H9 (cell line): ENCODE measurements at regions not wholly inside any gene's neighbourhood (a gene's known extent, or its start where the extent isn't known, plus 50 kb on each side); places are given as distances from the start of the nearest gene placed in this dataset.

Experiments used
- DNase-seq: peaks from one replicate; pipeline ENCODE4 v3.0.0-alpha.2; 2017
- H2AFZ ChIP-seq: one replicate; pipeline ENCODE4 v1.6.1; 2013; ENCODE audit warnings: mild to moderate bottlenecking, low read length, control low read depth, moderate library complexity
- H2AK5ac ChIP-seq: 2 replicates; pipeline ENCODE4 v1.6.1; 2013; ENCODE audit warnings: low read length, control low read depth, mixed read lengths; ENCODE audit not compliant: insufficient read length
- H2BK120ac ChIP-seq: one replicate; pipeline ENCODE4 v1.6.1; 2013; ENCODE audit warnings: low read depth, mild to moderate bottlenecking, low read length, control low read depth, inconsistent platforms; ENCODE audit not compliant: poor library complexity, severe bottlenecking
- H2BK12ac ChIP-seq: 2 replicates; pipeline ENCODE4 v1.6.1; 2013; ENCODE audit warnings: low read length, control low read depth, mixed read lengths, low read depth; ENCODE audit not compliant: insufficient read length
- H2BK15ac ChIP-seq: 2 replicates; pipeline ENCODE4 v1.6.1; 2013; ENCODE audit warnings: low read depth, low read length, control low read depth
- H2BK20ac ChIP-seq: one replicate; pipeline ENCODE4 v1.6.1; 2013; ENCODE audit warnings: low read depth, mild to moderate bottlenecking, low read length, control low read depth, inconsistent platforms; ENCODE audit not compliant: poor library complexity, severe bottlenecking
- H2BK5ac ChIP-seq: 2 replicates; pipeline ENCODE4 v1.6.1; 2013; ENCODE audit warnings: low read length, control low read depth, mixed read lengths; ENCODE audit not compliant: insufficient read length
- H3K14ac ChIP-seq: 2 replicates; pipeline ENCODE4 v1.6.1; 2013; ENCODE audit warnings: low read length, control low read depth; ENCODE audit not compliant: insufficient read depth
- H3K18ac ChIP-seq: 2 replicates; pipeline ENCODE4 v1.6.1; 2013; ENCODE audit warnings: low read depth, mild to moderate bottlenecking, mixed read lengths, low read length, control low read depth; ENCODE audit not compliant: insufficient read length
- H3K23ac ChIP-seq: 2 replicates; pipeline ENCODE4 v1.6.1; 2013; ENCODE audit warnings: low read length, control low read depth, mixed read lengths, low read depth; ENCODE audit not compliant: insufficient read length
- H3K23me2 ChIP-seq: 2 replicates; pipeline ENCODE4 v1.6.1; 2013; ENCODE audit warnings: low read depth, mild to moderate bottlenecking, mixed read lengths, low read length, control low read depth; ENCODE audit not compliant: insufficient read length, poor library complexity, severe bottlenecking
- H3K27ac ChIP-seq: 2 replicates; pipeline ENCODE4 v1.5.1; 2013; ENCODE audit warnings: low read length, control low read depth, mixed read lengths, low read depth; ENCODE audit not compliant: insufficient read length
- H3K27me3 ChIP-seq: 2 replicates; pipeline ENCODE4 v1.6.1; 2013; ENCODE audit warnings: low read length, control low read depth, inconsistent platforms; ENCODE audit not compliant: insufficient read depth
- H3K4ac ChIP-seq: 2 replicates; pipeline ENCODE4 v1.6.1; 2013; ENCODE audit warnings: low read depth, mild to moderate bottlenecking, control low read depth, inconsistent platforms, low read length, moderate library complexity
- H3K4me1 ChIP-seq: 2 replicates; pipeline ENCODE4 v1.6.1; 2013; ENCODE audit warnings: low read length, control low read depth, inconsistent platforms; ENCODE audit not compliant: insufficient read depth
- H3K4me2 ChIP-seq: 2 replicates; pipeline ENCODE4 v1.6.1; 2013; ENCODE audit warnings: low read length, control low read depth, mixed read lengths; ENCODE audit not compliant: insufficient read length, insufficient read depth
- H3K56ac ChIP-seq: 2 replicates; pipeline ENCODE4 v1.6.1; 2013; ENCODE audit warnings: low read depth, mild to moderate bottlenecking, mixed read lengths, low read length, control low read depth; ENCODE audit not compliant: insufficient read length
- H3K79me1 ChIP-seq: 2 replicates; pipeline ENCODE4 v1.6.1; 2013; ENCODE audit warnings: low read depth, mild to moderate bottlenecking, moderate library complexity, low read length, control low read depth, inconsistent platforms; ENCODE audit not compliant: insufficient read depth, poor library complexity, severe bottlenecking
- H3K79me2 ChIP-seq: 2 replicates; pipeline ENCODE4 v1.6.1; 2013; ENCODE audit warnings: low read length, control low read depth, inconsistent platforms; ENCODE audit not compliant: insufficient read depth
- H3K9ac ChIP-seq: 2 replicates; pipeline ENCODE4 v1.6.1; 2013; ENCODE audit warnings: low read length, control low read depth, mixed read lengths; ENCODE audit not compliant: insufficient read length; ENCODE audit errors: extremely low read depth
- H3K9me3 ChIP-seq: one replicate; pipeline ENCODE4 v1.6.1; 2013; ENCODE audit warnings: low read depth, low read length, inconsistent platforms; ENCODE audit not compliant: control insufficient read depth
- H3T11ph ChIP-seq: one replicate; pipeline ENCODE4 v1.6.1; 2013; ENCODE audit warnings: mild to moderate bottlenecking, low read length, control low read depth, inconsistent platforms
- H4K20me1 ChIP-seq: one replicate; pipeline ENCODE4 v1.6.1; 2013; ENCODE audit not compliant: control insufficient read depth, insufficient read length, insufficient read depth
- H4K5ac ChIP-seq: 2 replicates; pipeline ENCODE4 v1.6.1; 2013; ENCODE audit warnings: low read depth, mild to moderate bottlenecking, mixed read lengths, low read length, control low read depth; ENCODE audit not compliant: insufficient read length
- H4K8ac ChIP-seq: replicated peaks from 2 replicates; pipeline ENCODE4 v1.6.1; 2013; ENCODE audit warnings: low read length, control low read depth, mixed read lengths, low read depth; ENCODE audit not compliant: insufficient read length
- H4K91ac ChIP-seq: 2 replicates; pipeline ENCODE4 v1.6.1; 2013; ENCODE audit warnings: low read depth, mild to moderate bottlenecking, moderate library complexity, mixed read lengths, low read length, control low read depth; ENCODE audit not compliant: insufficient read length
- H3K27ac Mint-ChIP-seq, 3 experiments: 2 replicates in 2 of 3; 3 replicates in 1 of 3; pipeline ENCODE4 v1.8.0; 2020 to 2021; ENCODE audit warnings: mixed read lengths in 3 of 3, mild to moderate bottlenecking in 1 of 3, moderate library complexity in 1 of 3
- H3K27me3 Mint-ChIP-seq: 2 replicates; pipeline ENCODE4 v1.8.0; 2021; ENCODE audit warnings: low read depth, mild to moderate bottlenecking, moderate library complexity, mixed read lengths
- H3K36me3 Mint-ChIP-seq, 3 experiments: 2 replicates in 2 of 3; 3 replicates in 1 of 3; pipeline ENCODE4 v1.8.0; 2020 to 2021; ENCODE audit warnings: low read depth in 3 of 3, mixed read lengths in 3 of 3; ENCODE audit not compliant: insufficient read depth in 1 of 3
- H3K4me1 Mint-ChIP-seq, 2 experiments: 2 replicates each; pipeline ENCODE4 v1.8.0; 2020; ENCODE audit warnings: mixed read lengths in 2 of 2
- H3K4me3 Mint-ChIP-seq, 2 experiments: 2 replicates in 1 of 2; 3 replicates in 1 of 2; pipeline ENCODE4 v1.8.0; 2020 to 2021; ENCODE audit warnings: mild to moderate bottlenecking in 2 of 2, mixed read lengths in 2 of 2, moderate library complexity in 1 of 2
- H3K9me3 Mint-ChIP-seq, 2 experiments: 2 replicates in 1 of 2; 3 replicates in 1 of 2; pipeline ENCODE4 v1.8.0; 2020; ENCODE audit warnings: mild to moderate bottlenecking in 2 of 2, mixed read lengths in 2 of 2, moderate library complexity in 1 of 2
- WGBS: extraction: QIAGEN DNeasy Blood & Tissue Kit; methylation state at CpG from one replicate; pipeline ENCODE4 v1.1.7; 2013; ENCODE audit warnings: missing lambda C conversion rate, low lambda C conversion rate, mixed read lengths; ENCODE audit not compliant: insufficient read length; ENCODE audit errors: extremely low coverage; 5-methylcytosine and 5-hydroxymethylcytosine counted together
- TF ChIP-seq, protein P1 (sequence below): fragments of 200-600 bp; sonication (generic); conservative IDR thresholded peaks from 3 replicates; pipeline ENCODE4 v1.8.0; 2021; ENCODE audit warnings: antibody characterized with exemption, mild to moderate bottlenecking

DNA sequence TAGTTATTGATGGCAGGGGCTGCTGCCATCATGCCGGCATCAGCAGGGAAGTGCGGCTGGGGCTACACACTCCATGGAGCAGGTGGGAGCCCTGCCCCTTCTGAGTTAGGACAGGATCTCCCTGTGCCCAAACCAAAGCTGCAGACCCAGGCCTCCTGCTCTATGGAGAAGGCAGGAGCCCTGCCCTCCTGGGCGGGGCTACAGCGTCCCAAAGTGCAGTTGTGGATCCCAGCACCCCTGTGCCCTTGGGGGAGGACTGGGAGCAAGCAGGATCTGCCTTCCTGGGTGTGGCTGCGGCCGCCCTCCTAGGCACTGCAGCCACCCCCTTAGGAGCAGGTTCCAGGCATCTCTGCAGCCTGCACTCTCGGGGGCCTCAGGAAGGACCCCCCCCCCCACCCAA is 1392.4 kb upstream of the SLC39A10 start:
- Mint-ChIP-seq H3K27me3 (no peaks in the 10 kb centered on the region), H3K27ac (no peak overlapping the region), H3K4me1 (no peaks in the 10 kb centered on the region), H3K4me3 (no peak overlapping the region), H3K9me3 (no peaks in the 10 kb centered on the region), H3K36me3 (no peaks in the 10 kb centered on the region)
- no peak for DNase-seq
- no peaks in the 10 kb centered on the region for H3K79me2 ChIP-seq
- H2BK12ac ChIP-seq: no peak overlapping the region
- H2AFZ ChIP-seq: no peak overlapping the region
- H3K4ac ChIP-seq: no peak overlapping the region
- H3K56ac ChIP-seq: no peak overlapping the region
- no peaks in the 10 kb centered on the region for H3K79me1 ChIP-seq
- no peak overlapping the region for H3K4me2 ChIP-seq
- no peak overlapping the region for H2AK5ac ChIP-seq
- no peak overlapping the region for H2BK5ac ChIP-seq
- no CpG with 5 or more reads among the region's 7 CpGs for WGBS
- H3K4me1 ChIP-seq: no peaks in the 10 kb centered on the region; the same call in 1 of the 2 replicates
- H3K14ac ChIP-seq: no peak overlapping the region
- no peak overlapping the region for H4K5ac ChIP-seq
- no peak overlapping the region for H2BK20ac ChIP-seq
- no peaks in the 10 kb centered on the region for H3K23me2 ChIP-seq
- H3K18ac ChIP-seq: no peak overlapping the region
- H2BK15ac ChIP-seq: no peak overlapping the region
- H3T11ph ChIP-seq: no peak overlapping the region
- H3K9me3 ChIP-seq: no peaks in the 10 kb centered on the region
- no peaks in the 10 kb centered on the region for H4K20me1 ChIP-seq
- H3K27me3 ChIP-seq: no peaks in the 10 kb centered on the region
- no peak overlapping the region for H2BK120ac ChIP-seq
- no peak overlapping the region for H3K23ac ChIP-seq
- H4K91ac ChIP-seq: no peak overlapping the region
- H4K8ac ChIP-seq: no peak overlapping the region
- TF ChIP-seq, protein P1, sequence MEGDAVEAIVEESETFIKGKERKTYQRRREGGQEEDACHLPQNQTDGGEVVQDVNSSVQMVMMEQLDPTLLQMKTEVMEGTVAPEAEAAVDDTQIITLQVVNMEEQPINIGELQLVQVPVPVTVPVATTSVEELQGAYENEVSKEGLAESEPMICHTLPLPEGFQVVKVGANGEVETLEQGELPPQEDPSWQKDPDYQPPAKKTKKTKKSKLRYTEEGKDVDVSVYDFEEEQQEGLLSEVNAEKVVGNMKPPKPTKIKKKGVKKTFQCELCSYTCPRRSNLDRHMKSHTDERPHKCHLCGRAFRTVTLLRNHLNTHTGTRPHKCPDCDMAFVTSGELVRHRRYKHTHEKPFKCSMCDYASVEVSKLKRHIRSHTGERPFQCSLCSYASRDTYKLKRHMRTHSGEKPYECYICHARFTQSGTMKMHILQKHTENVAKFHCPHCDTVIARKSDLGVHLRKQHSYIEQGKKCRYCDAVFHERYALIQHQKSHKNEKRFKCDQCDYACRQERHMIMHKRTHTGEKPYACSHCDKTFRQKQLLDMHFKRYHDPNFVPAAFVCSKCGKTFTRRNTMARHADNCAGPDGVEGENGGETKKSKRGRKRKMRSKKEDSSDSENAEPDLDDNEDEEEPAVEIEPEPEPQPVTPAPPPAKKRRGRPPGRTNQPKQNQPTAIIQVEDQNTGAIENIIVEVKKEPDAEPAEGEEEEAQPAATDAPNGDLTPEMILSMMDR: no peak
- H3K9ac ChIP-seq: no peak overlapping the region
- no peak overlapping the region for H3K27ac ChIP-seq
